ENCODE measurements at regions not wholly inside any gene's neighbourhood (a gene's known extent, or its start where the extent isn't known, plus 50 kb on each side); places are given as distances from the start of the nearest gene placed in this dataset.

- TF ChIP-seq REST (IDR thresholded peaks at IDR 0.05; ENCODE audit: borderline replicate concordance), result no peak
- TF ChIP-seq REST (CRISPR knock-in tag; IDR thresholded peaks at IDR 0.05; ENCODE audit: low read depth), result no peak
- no peak for TF ChIP-seq RBBP5 (IDR thresholded peaks at IDR 0.05; ENCODE audit: borderline replicate concordance, insufficient read depth, low read length, poor library complexity, severe bottlenecking)
- TF ChIP-seq ZNF239 (CRISPR knock-in tag; IDR thresholded peaks at IDR 0.05), result no peak
- TF ChIP-seq ZBTB5 (IDR thresholded peaks at IDR 0.05), result no peak
These were observed 229.9 kb downstream of the EFCAB11 start (continued) for GRCh38 chr14:89724628-89724960.
